PC-3 (cell line): ENCODE measurements at regions not wholly inside any gene's neighbourhood (a gene's known extent, or its start where the extent isn't known, plus 50 kb on each side); places are given as distances from the start of the nearest gene placed in this dataset.

ENCODE experiments used
- ATAC-seq: fragments of 200-7000 bp; cut with Tn5 transposase; 2 replicates; pipeline ENCODE4 v1.9.1; 2020; ENCODE audit warnings: mild to moderate bottlenecking, moderate library complexity
- BruUV-seq: library from RNA; stranded (reverse); fragments of 400-500 nt; replicated peaks from 2 replicates; lab custom pipeline; 2021; lab: Mats Ljungman, UMichigan
- CTCF ChIA-PET: fragments of 300-600 bp; sonication (Branson Sonifier 250); formaldehyde crosslinking; loops from one replicate; lab custom pipeline; 2022; ENCODE audit warnings: antibody characterized with exemption; lab: Charles Lee
- POLR2A ChIA-PET: fragments of 300-600 bp; sonication (Branson Sonifier 250); formaldehyde crosslinking; loops from one replicate; lab custom pipeline; 2022; ENCODE audit warnings: antibody characterized with exemption; ENCODE audit not compliant: unreplicated experiment; lab: Charles Lee
- DNase-seq: peaks from one replicate; pipeline ENCODE4 v3.0.0-alpha.2; 2015
- H2AFZ ChIP-seq: fragments of 300-600 bp; sonication (generic); 2 replicates; pipeline ENCODE4 v1.6.0; 2016; ENCODE audit warnings: antibody characterized with exemption, low read length
- H3F3A ChIP-seq: fragments of 300-600 bp; sonication (generic); one replicate; pipeline ENCODE4 v1.6.0; 2017; ENCODE audit warnings: antibody characterized with exemption, low read length, control low read depth, mild to moderate bottlenecking; ENCODE audit not compliant: unreplicated experiment
- H3K27ac ChIP-seq: fragments of 300-600 bp; sonication (generic); 2 replicates; pipeline ENCODE4 v1.5.1; 2016; ENCODE audit warnings: mild to moderate bottlenecking, low read length
- H3K27me3 ChIP-seq: fragments of 300-600 bp; sonication (generic); 2 replicates; pipeline ENCODE4 v1.6.1; 2016; ENCODE audit warnings: low read length, mixed read lengths
- H3K36me3 ChIP-seq: fragments of 300-600 bp; sonication (generic); 2 replicates; pipeline ENCODE4 v1.6.1; 2016; ENCODE audit warnings: low read depth, mixed run types, low read length, mixed read lengths
- H3K4me1 ChIP-seq: fragments of 300-600 bp; sonication (generic); 2 replicates; pipeline ENCODE4 v1.5.1; 2016; ENCODE audit warnings: low read length; ENCODE audit not compliant: insufficient read depth
- H3K4me2 ChIP-seq: fragments of 300-600 bp; sonication (generic); 2 replicates; pipeline ENCODE4 v1.6.0; 2016; ENCODE audit warnings: low read length
- H3K4me3 ChIP-seq: fragments of 300-600 bp; sonication (generic); 2 replicates; pipeline ENCODE4 v1.5.1; 2016; ENCODE audit warnings: mild to moderate bottlenecking, low read length, mixed read lengths
- H3K79me2 ChIP-seq: fragments of 300-600 bp; sonication (generic); 2 replicates; pipeline ENCODE4 v1.6.1; 2017; ENCODE audit warnings: low read length, mixed read lengths
- H3K9ac ChIP-seq: fragments of 300-600 bp; sonication (generic); 2 replicates; pipeline ENCODE4 v1.6.0; 2016; ENCODE audit warnings: mild to moderate bottlenecking, low read length
- H3K9me2 ChIP-seq: fragments of 300-600 bp; sonication (generic); replicated peaks from 2 replicates; pipeline ENCODE4 v1.6.1; 2016; ENCODE audit warnings: mixed run types, low read length, mixed read lengths
- H3K9me3 ChIP-seq: fragments of 300-600 bp; sonication (generic); 2 replicates; pipeline ENCODE4 v1.6.1; 2016; ENCODE audit warnings: low read length, mixed read lengths
- H4K20me1 ChIP-seq: fragments of 300-600 bp; sonication (generic); 2 replicates; pipeline ENCODE4 v1.6.1; 2016; ENCODE audit warnings: low read length, mixed read lengths
- CTCF ChIP-seq: fragments of 300-600 bp; sonication (generic); conservative IDR thresholded peaks from 2 replicates; pipeline ENCODE4 v1.5.1; 2017; ENCODE audit warnings: antibody characterized with exemption, low read depth, mild to moderate bottlenecking, low read length
- EZH2 ChIP-seq: fragments of 300-600 bp; sonication (generic); IDR thresholded peaks from one replicate; pipeline ENCODE4 v1.6.1; 2017; ENCODE audit warnings: antibody characterized with exemption, mild to moderate bottlenecking, low read length; ENCODE audit not compliant: unreplicated experiment
- EZH2phosphoT487 ChIP-seq: fragments of 300-600 bp; sonication (generic); IDR thresholded peaks from 2 replicates; pipeline ENCODE4 v1.6.1; 2018; ENCODE audit warnings: mild to moderate bottlenecking, antibody characterized with exemption, low read length, borderline replicate concordance
- intact Hi-C: fragments of 100-400 bp; cut with micrococcal nuclease; formaldehyde crosslinking; loops from 2 replicates; pipeline ENCODE4 v1.9.0; 2023

GRCh38 chr9:136609838-136610311 is 52.8 kb upstream of the EGFL7 start:
- Histone ChIP-seq H3K4me1 (no peaks in the 10 kb centered on the region), H3K9me3 (no peaks in the 10 kb centered on the region), H3K9ac (no peak overlapping the region), H3F3A (no peaks in the 10 kb centered on the region), H3K36me3 (no peaks in the 10 kb centered on the region), H4K20me1 (no peaks in the 10 kb centered on the region), H3K9me2 (no peaks in the 10 kb centered on the region), H2AFZ (no peak overlapping the region), H3K27ac (no peak overlapping the region), H3K79me2 (no peaks in the 10 kb centered on the region), H3K27me3 (no peaks in the 10 kb centered on the region), H3K4me2 (no peak overlapping the region), H3K4me3 (no peak overlapping the region)
- intact Hi-C loops = no loop called here
- no peak for ATAC-seq
- no peak for TF ChIP-seq EZH2phosphoT487
- TF ChIP-seq EZH2 = no peak
- TF ChIP-seq CTCF = no peak
- BruUV-seq = no TSS peak
- DNase-seq = no peak
- ChIA-PET CTCF (no interaction called here), POLR2A (no interaction called here)

GRCh38 chr9:136609160-136609475 is 53.6 kb upstream of the EGFL7 start:
- CTCF ChIA-PET = no interaction called here
- Histone ChIP-seq H3K79me2 (no peaks in the 10 kb centered on the region), H3K27me3 (no peaks in the 10 kb centered on the region), H2AFZ (no peak overlapping the region), H3K27ac (no peak overlapping the region), H3K4me3 (no peak overlapping the region), H3K9ac (no peak overlapping the region), H3K4me1 (no peaks in the 10 kb centered on the region), H3K9me2 (no peaks in the 10 kb centered on the region), H3K9me3 (no peaks in the 10 kb centered on the region), H3F3A (no peaks in the 10 kb centered on the region), H3K36me3 (no peaks in the 10 kb centered on the region), H4K20me1 (no peaks in the 10 kb centered on the region), H3K4me2 (no peak overlapping the region)
- BruUV-seq = no TSS peak
- intact Hi-C loops = no loop called here
- POLR2A ChIA-PET = no interaction called here
- TF ChIP-seq EZH2 (no peak), CTCF (no peak), EZH2phosphoT487 (no peak)
- ATAC-seq = no peak
- no peak for DNase-seq

- H2AFZ ChIP-seq = no peak overlapping the region
- H3K36me3 ChIP-seq = no peaks in the 10 kb centered on the region
- no peaks in the 10 kb centered on the region for H4K20me1 ChIP-seq
- no peaks in the 10 kb centered on the region for H3K9me3 ChIP-seq
- no peaks in the 10 kb centered on the region for H3F3A ChIP-seq
- H3K4me3 ChIP-seq = no peak overlapping the region
- no peak overlapping the region for H3K27ac ChIP-seq
- intact Hi-C loops = no loop called here
- DNase-seq = no peak
- no TSS peak for BruUV-seq
- no peaks in the 10 kb centered on the region for H3K79me2 ChIP-seq
- no peaks in the 10 kb centered on the region for H3K27me3 ChIP-seq
- ChIA-PET POLR2A (no interaction called here), CTCF (no interaction called here)
- H3K9me2 ChIP-seq = no peaks in the 10 kb centered on the region
- TF ChIP-seq EZH2phosphoT487 (no peak), CTCF (no peak), EZH2 (no peak)
- no peak for ATAC-seq
- no peaks in the 10 kb centered on the region for H3K4me1 ChIP-seq
- H3K9ac ChIP-seq = no peak overlapping the region
- no peak overlapping the region for H3K4me2 ChIP-seq
Measured at GRCh38 chr9:136608348-136609159, 54.2 kb upstream of the EGFL7 start.
